ENCODE measurements at regions not wholly inside any gene's neighbourhood (a gene's known extent, or its start where the extent isn't known, plus 50 kb on each side); places are given as distances from the start of the nearest gene placed in this dataset.

DNA sequence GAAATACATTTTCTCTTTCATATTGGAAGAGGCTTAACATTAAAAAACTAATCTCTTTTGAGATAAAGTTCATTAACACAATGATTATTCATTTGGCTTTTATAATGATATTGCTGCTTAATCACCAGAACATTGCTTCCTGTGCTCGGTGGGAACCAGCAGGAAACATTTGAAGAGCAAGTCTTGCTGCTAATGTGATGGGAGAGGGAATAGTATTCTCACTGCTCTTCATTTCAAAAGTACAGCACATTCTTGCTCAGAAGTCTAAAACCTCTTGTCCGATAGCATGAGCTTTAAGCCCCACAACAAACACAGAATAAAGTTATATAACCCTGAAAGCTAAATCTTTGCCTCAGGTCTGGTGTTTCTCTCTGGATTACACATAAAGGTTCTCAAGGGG, 190.8 kb upstream of the CNTN4 start:
- DNase-seq (ENCODE audit: low read depth in 6 of 9, low spot score in 9 of 9) = no peak
- 63% methylated on average over 2 of the region's 2 CpGs for WGBS
- Histone ChIP-seq H3K9me3 (ENCODE audit: control insufficient read depth in 2 of 2, insufficient read depth in 1 of 2, low read length in 1 of 2) (no peaks in the 10 kb centered on the region), H3K27me3 (ENCODE audit: control insufficient read depth in 2 of 2, insufficient read depth in 1 of 2, low read length in 1 of 2) (no peaks in the 10 kb centered on the region), H3K4me1 (ENCODE audit: control insufficient read depth in 2 of 2, insufficient read depth in 2 of 2, low read length in 2 of 2) (no peaks in the 10 kb centered on the region), H3K27ac (ENCODE audit: low read depth in 1 of 2, low read length in 1 of 2) (no peak overlapping the region), H3K36me3 (ENCODE audit: control insufficient read depth in 2 of 2, insufficient read depth in 2 of 2, low read length in 1 of 2) (no peaks in the 10 kb centered on the region), H3K4me3 (ENCODE audit: low read length in 2 of 2) (no peak overlapping the region)

DNA sequence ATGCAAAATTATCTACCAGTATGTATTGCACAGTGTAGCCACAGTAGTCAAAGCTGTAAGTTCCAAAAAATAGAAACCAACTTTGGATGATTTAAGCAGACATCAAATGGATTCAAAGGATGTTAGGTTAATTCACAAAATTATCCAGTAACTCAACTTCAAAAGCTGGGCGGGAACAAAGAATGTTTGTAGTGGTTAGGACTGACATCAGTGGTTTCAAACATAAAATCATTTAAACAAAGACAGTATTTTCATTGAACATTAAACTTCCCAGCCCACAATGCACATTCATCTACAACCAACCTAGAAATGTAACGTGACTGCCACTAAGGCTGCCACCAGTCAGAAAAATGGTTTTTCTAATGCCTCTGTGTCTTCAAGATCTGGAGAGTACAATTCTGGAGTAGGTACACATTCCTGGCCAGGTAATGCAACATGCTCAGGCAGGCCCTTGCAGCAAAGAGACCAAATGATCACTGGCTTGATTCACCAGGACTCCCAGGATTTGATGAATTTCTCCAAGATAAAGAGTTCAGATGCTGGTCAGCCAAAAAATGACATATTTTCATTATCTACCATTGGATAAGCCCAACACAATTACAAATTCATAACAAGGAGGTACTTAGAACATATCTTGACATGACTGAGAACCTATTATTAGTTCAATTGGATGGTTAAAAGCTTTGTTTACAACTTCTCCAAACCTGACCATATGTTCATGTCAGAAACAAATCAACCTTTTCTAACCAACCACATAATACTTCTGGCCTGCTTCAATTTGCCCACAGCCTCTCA, 189.8 kb upstream of the CNTN4 start:
- Histone ChIP-seq H3K27ac (ENCODE audit: low read depth in 1 of 2, low read length in 1 of 2) (no peak overlapping the region), H3K4me1 (ENCODE audit: control insufficient read depth in 2 of 2, insufficient read depth in 2 of 2, low read length in 2 of 2) (no peaks in the 10 kb centered on the region), H3K36me3 (ENCODE audit: control insufficient read depth in 2 of 2, insufficient read depth in 2 of 2, low read length in 1 of 2) (no peaks in the 10 kb centered on the region), H3K27me3 (ENCODE audit: control insufficient read depth in 2 of 2, insufficient read depth in 1 of 2, low read length in 1 of 2) (no peaks in the 10 kb centered on the region), H3K9me3 (ENCODE audit: control insufficient read depth in 2 of 2, insufficient read depth in 1 of 2, low read length in 1 of 2) (no peaks in the 10 kb centered on the region), H3K4me3 (ENCODE audit: low read length in 2 of 2) (no peak overlapping the region)
- WGBS = 68% methylated on average over 2 of the region's 2 CpGs
- no peak for DNase-seq (ENCODE audit: low read depth in 6 of 9, low spot score in 9 of 9)

DNA sequence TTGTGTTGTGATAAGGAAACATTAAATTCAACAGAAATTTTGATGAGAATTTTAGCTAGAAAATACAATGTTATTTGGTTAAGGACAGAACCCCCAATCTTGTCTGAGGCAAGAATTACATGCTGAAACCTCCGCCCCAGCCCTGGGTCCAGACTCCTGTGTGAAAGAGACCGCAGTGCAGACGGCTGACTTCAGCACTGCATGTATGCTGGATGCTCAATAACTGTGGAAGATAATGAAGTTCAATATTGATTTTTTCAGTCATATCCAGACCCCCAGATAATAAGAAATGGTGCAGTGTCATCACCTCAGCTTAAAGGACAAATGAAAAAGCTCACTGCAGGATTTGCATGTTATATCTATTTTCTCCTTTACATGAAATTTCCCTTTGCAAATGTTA, 188.3 kb upstream of the CNTN4 start:
- no peak for DNase-seq (ENCODE audit: low read depth in 6 of 9, low spot score in 9 of 9)
- Histone ChIP-seq H3K36me3 (ENCODE audit: control insufficient read depth in 2 of 2, insufficient read depth in 2 of 2, low read length in 1 of 2) (no peaks in the 10 kb centered on the region), H3K27me3 (ENCODE audit: control insufficient read depth in 2 of 2, insufficient read depth in 1 of 2, low read length in 1 of 2) (no peaks in the 10 kb centered on the region), H3K4me1 (ENCODE audit: control insufficient read depth in 2 of 2, insufficient read depth in 2 of 2, low read length in 2 of 2) (no peaks in the 10 kb centered on the region), H3K4me3 (ENCODE audit: low read length in 2 of 2) (no peak overlapping the region), H3K27ac (ENCODE audit: low read depth in 1 of 2, low read length in 1 of 2) (no peak overlapping the region), H3K9me3 (ENCODE audit: control insufficient read depth in 2 of 2, insufficient read depth in 1 of 2, low read length in 1 of 2) (no peaks in the 10 kb centered on the region)
- WGBS = 94% methylated on average over 3 of the region's 3 CpGs

DNA sequence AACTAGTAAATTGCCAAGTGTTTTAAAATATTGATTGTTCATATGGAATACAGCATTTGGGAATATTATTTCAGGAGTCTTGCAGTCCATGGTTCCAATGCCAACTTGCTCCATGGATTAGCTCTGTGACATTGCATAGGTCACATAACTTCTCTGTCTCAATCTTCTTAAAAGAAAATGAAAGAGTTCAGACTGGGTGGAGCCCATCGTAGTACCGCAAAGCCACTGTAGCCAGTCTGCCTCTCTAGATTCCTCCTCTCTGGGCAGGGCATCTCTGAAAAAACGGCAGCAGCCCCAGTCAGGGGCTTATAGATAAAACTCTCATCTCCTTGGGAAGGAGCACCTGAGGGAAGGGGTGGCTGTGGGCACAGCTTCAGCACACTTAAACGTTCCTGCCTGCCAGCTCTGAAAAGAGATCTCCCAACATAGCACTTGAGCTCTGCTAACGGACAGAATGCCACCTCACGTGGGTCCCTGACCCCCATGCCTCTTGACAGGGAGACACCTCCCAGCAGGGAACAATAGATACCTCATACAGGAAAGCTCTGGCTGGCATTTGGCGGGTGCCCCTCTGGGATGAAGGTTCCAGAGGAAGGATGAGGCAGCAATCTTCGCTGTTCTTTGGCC, 168.8 kb upstream of the CNTN4 start:
- no peak overlapping the region for H3K27ac ChIP-seq (ENCODE audit: low read depth in 1 of 2, low read length in 1 of 2)
- WGBS = 92% methylated on average over 8 of the region's 8 CpGs
- DNase-seq (ENCODE audit: low read depth in 6 of 9, low spot score in 9 of 9) = no peak
- H3K4me1 ChIP-seq (ENCODE audit: control insufficient read depth in 2 of 2, insufficient read depth in 2 of 2, low read length in 2 of 2) = no peaks in the 10 kb centered on the region
- no peaks in the 10 kb centered on the region for H3K36me3 ChIP-seq (ENCODE audit: control insufficient read depth in 2 of 2, insufficient read depth in 2 of 2, low read length in 1 of 2)
- H3K9me3 ChIP-seq (ENCODE audit: control insufficient read depth in 2 of 2, insufficient read depth in 1 of 2, low read length in 1 of 2) = peaks cover 0 to 12% of the 10 kb centered on the region in 2 donors
- H3K27me3 ChIP-seq (ENCODE audit: control insufficient read depth in 2 of 2, insufficient read depth in 1 of 2, low read length in 1 of 2) = no peaks in the 10 kb centered on the region
- H3K4me3 ChIP-seq (ENCODE audit: low read length in 2 of 2) = no peak overlapping the region

DNA sequence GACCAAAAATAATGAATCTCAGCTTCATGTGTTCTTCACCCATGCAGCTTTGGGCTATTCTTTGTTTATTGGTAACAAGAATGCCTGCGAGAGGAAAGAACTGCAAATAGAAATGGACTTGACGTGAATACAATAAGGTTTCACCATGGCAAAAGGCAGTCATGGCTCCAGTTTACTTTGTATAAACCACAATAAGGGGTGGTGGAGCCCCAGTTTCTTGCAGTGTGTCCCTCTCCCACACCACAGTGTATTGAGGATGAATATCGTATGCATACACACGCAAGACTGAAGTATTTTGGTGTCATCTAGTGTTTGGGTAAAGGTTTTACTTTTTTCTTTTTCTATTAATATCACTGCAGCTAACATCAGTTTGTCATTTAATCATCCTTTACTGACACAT, 159.7 kb upstream of the CNTN4 start:
- H3K4me1 ChIP-seq (ENCODE audit: control insufficient read depth in 2 of 2, insufficient read depth in 2 of 2, low read length in 2 of 2) = no peaks in the 10 kb centered on the region
- no peaks in the 10 kb centered on the region for H3K27me3 ChIP-seq (ENCODE audit: control insufficient read depth in 2 of 2, insufficient read depth in 1 of 2, low read length in 1 of 2)
- 95% methylated on average over 4 of the region's 4 CpGs for WGBS
- H3K4me3 ChIP-seq (ENCODE audit: low read length in 2 of 2) = no peak overlapping the region
- DNase-seq (ENCODE audit: low read depth in 6 of 9, low spot score in 9 of 9) = no peak
- no peak overlapping the region for H3K27ac ChIP-seq (ENCODE audit: low read depth in 1 of 2, low read length in 1 of 2)
- no peaks in the 10 kb centered on the region for H3K9me3 ChIP-seq (ENCODE audit: control insufficient read depth in 2 of 2, insufficient read depth in 1 of 2, low read length in 1 of 2)
- no peaks in the 10 kb centered on the region for H3K36me3 ChIP-seq (ENCODE audit: control insufficient read depth in 2 of 2, insufficient read depth in 2 of 2, low read length in 1 of 2)

DNA sequence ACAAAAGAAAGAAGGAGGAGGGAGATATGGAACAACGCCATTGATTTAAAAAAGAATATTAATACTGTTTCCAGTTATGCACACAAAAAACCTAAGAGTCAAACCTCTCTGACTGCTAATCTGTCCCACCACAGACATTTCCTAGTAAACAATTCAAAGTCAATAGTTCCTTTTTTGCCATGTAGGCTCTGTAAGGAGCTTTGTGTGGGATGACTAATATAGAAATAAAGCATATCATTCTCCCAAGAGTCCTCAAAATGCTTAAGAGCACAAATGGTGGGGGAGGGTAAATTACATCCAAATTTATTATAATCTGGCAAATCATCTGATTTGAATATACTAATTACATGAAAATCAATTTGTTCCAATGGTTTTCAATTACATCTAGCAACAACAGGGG, 155.9 kb upstream of the CNTN4 start:
- no peaks in the 10 kb centered on the region for H3K27me3 ChIP-seq (ENCODE audit: control insufficient read depth in 2 of 2, insufficient read depth in 1 of 2, low read length in 1 of 2)

DNA sequence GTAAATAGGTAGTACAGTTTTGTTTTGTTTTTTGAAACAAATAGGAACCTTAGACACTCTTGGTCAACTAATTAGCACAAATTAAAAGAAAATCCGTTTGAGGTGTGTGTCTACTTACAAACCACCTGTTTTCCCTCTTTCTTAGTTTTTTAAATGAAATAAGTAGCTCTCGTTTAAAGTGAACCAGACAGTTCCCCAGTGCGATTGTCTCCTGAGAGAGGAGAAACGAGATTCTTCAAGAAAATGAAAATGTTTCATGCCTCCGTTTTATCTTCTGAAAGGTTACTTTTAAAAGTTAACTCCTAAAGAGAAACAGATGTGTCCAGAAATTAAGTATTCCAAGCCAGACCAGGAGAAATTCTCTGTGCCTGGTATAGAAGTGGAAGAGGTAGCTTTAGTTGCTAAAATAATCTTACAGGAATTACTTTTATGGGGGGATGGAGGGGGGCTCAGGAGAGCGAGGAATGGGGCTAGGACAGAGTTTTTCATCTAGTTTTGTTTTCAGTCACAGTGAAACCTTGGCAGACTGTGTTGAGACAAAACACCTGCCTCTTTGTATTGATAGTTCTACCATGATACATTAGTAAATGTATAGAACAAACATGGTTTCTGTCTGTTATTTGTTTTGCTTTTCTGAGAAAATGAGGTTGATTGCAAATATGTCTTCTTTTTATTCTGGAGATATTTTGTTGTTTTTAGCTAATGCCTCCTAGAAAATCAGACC, 155.1 kb upstream of the CNTN4 start:
- Histone ChIP-seq H3K36me3 (ENCODE audit: control insufficient read depth in 2 of 2, insufficient read depth in 2 of 2, low read length in 1 of 2) (no peaks in the 10 kb centered on the region), H3K9me3 (ENCODE audit: control insufficient read depth in 2 of 2, insufficient read depth in 1 of 2, low read length in 1 of 2) (peaks cover 0 to under 1% of the 10 kb centered on the region in 2 donors), H3K27me3 (ENCODE audit: control insufficient read depth in 2 of 2, insufficient read depth in 1 of 2, low read length in 1 of 2) (no peaks in the 10 kb centered on the region), H3K27ac (ENCODE audit: low read depth in 1 of 2, low read length in 1 of 2) (no peak overlapping the region), H3K4me1 (ENCODE audit: control insufficient read depth in 2 of 2, insufficient read depth in 2 of 2, low read length in 2 of 2) (no peaks in the 10 kb centered on the region), H3K4me3 (ENCODE audit: low read length in 2 of 2) (no peak overlapping the region)
- no peak for DNase-seq (ENCODE audit: low read depth in 6 of 9, low spot score in 9 of 9)
- WGBS = 73% methylated on average over 6 of the region's 6 CpGs

More for the DNA sequence above, 155.9 kb upstream of the CNTN4 start:
- no peak for DNase-seq (ENCODE audit: low read depth in 6 of 9, low spot score in 9 of 9)
- no peaks in the 10 kb centered on the region for H3K4me1 ChIP-seq (ENCODE audit: control insufficient read depth in 2 of 2, insufficient read depth in 2 of 2, low read length in 2 of 2)
- H3K4me3 ChIP-seq (ENCODE audit: low read length in 2 of 2) = no peak overlapping the region
- 14% methylated on average over 1 of the region's 1 CpG for WGBS
- H3K27ac ChIP-seq (ENCODE audit: low read depth in 1 of 2, low read length in 1 of 2) = no peak overlapping the region
- H3K9me3 ChIP-seq (ENCODE audit: control insufficient read depth in 2 of 2, insufficient read depth in 1 of 2, low read length in 1 of 2) = no peaks in the 10 kb centered on the region
- no peaks in the 10 kb centered on the region for H3K36me3 ChIP-seq (ENCODE audit: control insufficient read depth in 2 of 2, insufficient read depth in 2 of 2, low read length in 1 of 2)

DNA sequence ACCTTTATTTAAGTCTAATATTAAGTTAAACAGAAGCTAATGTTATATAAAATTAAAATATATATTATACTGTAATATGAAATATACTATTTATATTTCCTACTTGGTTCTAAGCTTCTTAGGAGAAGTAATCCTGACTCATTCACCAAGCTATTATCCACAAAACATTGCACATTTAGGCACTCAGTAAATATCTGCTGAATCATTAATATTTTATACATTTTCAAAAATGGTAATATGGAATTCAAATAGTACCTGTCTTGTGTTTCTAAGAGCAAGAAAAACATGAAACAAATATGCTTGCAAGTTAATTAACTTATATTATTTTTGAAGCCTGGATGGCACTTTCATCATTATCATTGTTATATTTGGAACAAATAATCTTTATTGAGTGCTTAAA, 153.0 kb upstream of the CNTN4 start:
- no peak for DNase-seq (ENCODE audit: low read depth in 6 of 9, low spot score in 9 of 9)
- Histone ChIP-seq H3K4me3 (ENCODE audit: low read length in 2 of 2) (no peak overlapping the region), H3K4me1 (ENCODE audit: control insufficient read depth in 2 of 2, insufficient read depth in 2 of 2, low read length in 2 of 2) (no peaks in the 10 kb centered on the region), H3K27me3 (ENCODE audit: control insufficient read depth in 2 of 2, insufficient read depth in 1 of 2, low read length in 1 of 2) (no peaks in the 10 kb centered on the region), H3K36me3 (ENCODE audit: control insufficient read depth in 2 of 2, insufficient read depth in 2 of 2, low read length in 1 of 2) (no peaks in the 10 kb centered on the region), H3K27ac (ENCODE audit: low read depth in 1 of 2, low read length in 1 of 2) (no peak overlapping the region), H3K9me3 (ENCODE audit: control insufficient read depth in 2 of 2, insufficient read depth in 1 of 2, low read length in 1 of 2) (peaks cover 0 to 8% of the 10 kb centered on the region in 2 donors)

DNA sequence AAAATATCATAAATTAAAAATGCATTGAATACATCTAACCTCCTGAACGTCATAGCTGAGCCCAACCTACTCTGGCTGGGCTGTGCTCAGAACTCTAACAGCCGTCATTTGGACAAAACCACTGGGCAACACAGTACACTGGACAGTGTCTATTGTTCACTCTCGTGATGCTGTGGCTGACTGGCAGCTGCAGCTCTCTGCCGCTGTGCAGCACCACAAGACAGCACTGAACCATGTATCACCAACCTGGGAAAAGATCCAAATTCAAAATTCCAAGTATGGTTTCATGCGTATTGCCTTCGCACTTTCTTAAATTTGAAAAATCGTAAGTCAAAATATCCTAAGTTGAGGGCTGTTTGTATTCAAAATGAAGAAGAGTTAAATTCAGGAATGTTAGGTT, 145.1 kb upstream of the CNTN4 start:
- H3K27ac ChIP-seq (ENCODE audit: low read depth in 1 of 2, low read length in 1 of 2) = no peak overlapping the region
- DNase-seq (ENCODE audit: low read depth in 6 of 9, low spot score in 9 of 9) = no peak
- H3K4me1 ChIP-seq (ENCODE audit: control insufficient read depth in 2 of 2, insufficient read depth in 2 of 2, low read length in 2 of 2) = no peaks in the 10 kb centered on the region
- H3K4me3 ChIP-seq (ENCODE audit: low read length in 2 of 2) = no peak overlapping the region
- 91% methylated on average over 7 of the region's 7 CpGs for WGBS
- H3K36me3 ChIP-seq (ENCODE audit: control insufficient read depth in 2 of 2, insufficient read depth in 2 of 2, low read length in 1 of 2) = no peaks in the 10 kb centered on the region
- H3K27me3 ChIP-seq (ENCODE audit: control insufficient read depth in 2 of 2, insufficient read depth in 1 of 2, low read length in 1 of 2) = no peaks in the 10 kb centered on the region
- peaks cover 0 to 8% of the 10 kb centered on the region in 2 donors for H3K9me3 ChIP-seq (ENCODE audit: control insufficient read depth in 2 of 2, insufficient read depth in 1 of 2, low read length in 1 of 2)
